Retinal pigment epithelial cell (primary cell): ENCODE measurements at regions not wholly inside any gene's neighbourhood (a gene's known extent, or its start where the extent isn't known, plus 50 kb on each side); places are given as distances from the start of the nearest gene placed in this dataset.

Experiments
- DNase-seq: peaks from one replicate; pipeline ENCODE4 v3.0.0-alpha.2; 2010; ENCODE audit warnings: low read depth
- H3K4me3 ChIP-seq: 2 replicates; pipeline ENCODE4 v1.5.1; 2011; ENCODE audit warnings: mild to moderate bottlenecking, low read length, control low read depth, moderate library complexity
- TF ChIP-seq, protein P1 (sequence below): conservative IDR thresholded peaks from 2 replicates; pipeline ENCODE4 v1.5.1; 2011; ENCODE audit warnings: low read depth, low read length, control low read depth, inconsistent platforms

DNA sequence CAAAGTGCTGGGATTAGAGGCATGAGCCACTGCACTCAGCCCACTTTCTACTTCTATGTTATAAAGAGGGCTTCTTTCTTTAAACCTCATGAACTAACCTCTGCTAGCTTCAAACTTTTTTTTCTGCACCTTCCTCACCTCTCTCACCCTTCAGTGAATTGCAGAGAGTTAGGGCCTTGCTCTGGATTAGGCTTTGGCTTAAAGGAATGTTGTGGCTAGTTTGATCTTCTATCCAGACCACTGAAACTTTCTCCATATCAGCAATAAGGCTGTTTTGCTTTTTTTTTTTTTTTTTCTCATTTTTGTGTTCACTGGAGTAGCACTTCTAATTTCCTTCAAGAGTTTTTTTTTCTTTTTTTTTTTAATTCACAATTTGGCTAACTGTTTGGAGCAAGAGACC is 216.4 kb upstream of the MAP3K1 start:
- H3K4me3 ChIP-seq = no peak overlapping the region
- TF ChIP-seq, protein P1, sequence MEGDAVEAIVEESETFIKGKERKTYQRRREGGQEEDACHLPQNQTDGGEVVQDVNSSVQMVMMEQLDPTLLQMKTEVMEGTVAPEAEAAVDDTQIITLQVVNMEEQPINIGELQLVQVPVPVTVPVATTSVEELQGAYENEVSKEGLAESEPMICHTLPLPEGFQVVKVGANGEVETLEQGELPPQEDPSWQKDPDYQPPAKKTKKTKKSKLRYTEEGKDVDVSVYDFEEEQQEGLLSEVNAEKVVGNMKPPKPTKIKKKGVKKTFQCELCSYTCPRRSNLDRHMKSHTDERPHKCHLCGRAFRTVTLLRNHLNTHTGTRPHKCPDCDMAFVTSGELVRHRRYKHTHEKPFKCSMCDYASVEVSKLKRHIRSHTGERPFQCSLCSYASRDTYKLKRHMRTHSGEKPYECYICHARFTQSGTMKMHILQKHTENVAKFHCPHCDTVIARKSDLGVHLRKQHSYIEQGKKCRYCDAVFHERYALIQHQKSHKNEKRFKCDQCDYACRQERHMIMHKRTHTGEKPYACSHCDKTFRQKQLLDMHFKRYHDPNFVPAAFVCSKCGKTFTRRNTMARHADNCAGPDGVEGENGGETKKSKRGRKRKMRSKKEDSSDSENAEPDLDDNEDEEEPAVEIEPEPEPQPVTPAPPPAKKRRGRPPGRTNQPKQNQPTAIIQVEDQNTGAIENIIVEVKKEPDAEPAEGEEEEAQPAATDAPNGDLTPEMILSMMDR = no peak
- DNase-seq = no peak

DNA sequence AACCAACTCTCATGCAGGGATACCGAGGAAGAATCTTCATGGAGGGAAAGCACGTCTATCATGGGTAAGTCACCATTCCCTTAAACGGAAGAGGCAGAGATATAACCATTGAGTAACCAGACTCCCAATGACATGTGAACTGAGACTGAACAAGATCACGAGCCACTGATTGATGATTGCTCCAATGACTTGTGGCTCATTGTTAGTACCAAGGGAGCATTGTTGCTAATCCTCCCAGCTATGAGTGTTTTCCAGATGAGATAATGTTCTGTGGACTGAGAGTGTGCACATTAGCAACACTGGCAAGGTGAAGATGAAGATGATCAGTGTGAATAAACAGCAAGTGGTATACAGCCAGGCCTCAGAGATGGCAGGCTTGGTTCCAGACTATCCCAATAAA is 219.2 kb upstream of the MAP3K1 start:
- no peak for DNase-seq
- H3K4me3 ChIP-seq = no peak overlapping the region
- TF ChIP-seq, protein P1 = no peak

DNA sequence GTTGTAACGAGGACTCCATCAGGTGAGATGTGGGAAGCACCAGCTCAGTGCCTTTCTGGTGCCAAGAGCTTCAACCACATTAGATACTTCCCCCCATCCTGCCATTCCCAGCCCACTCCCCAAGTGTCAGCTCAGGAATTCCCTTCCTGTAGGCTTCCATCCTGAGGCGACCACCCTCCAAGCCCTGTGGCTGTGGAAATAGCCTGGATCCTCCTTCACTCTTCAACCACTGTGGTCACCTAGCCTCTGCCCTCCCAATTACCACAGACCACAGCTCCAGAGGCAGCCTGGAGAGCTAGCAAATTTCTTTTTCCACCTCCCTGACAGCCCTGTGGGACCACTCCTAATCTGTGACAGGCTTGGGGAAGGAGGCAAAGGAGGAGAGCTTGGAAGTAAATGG is 219.8 kb upstream of the MAP3K1 start:
- DNase-seq = no peak
- TF ChIP-seq, protein P1 = no peak
- no peak overlapping the region for H3K4me3 ChIP-seq

DNA sequence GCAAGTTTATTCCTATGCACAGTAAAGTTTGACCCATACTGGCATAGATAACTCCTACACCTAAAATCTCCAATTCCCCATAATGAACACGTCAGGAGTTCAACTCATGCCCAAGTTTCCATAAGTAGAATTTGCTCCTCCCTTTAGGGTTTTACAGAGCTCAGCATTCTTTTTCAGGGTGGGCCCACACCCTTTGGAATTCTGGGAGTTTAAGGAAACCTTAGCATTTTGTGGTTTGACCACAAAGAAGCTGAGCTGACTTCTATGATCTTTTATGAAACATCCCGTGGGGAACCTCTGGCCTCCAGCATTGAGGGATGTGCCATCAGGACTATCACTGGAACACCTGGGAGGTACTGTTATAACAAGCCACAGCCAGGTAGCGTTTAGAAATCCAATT is 220.6 kb upstream of the MAP3K1 start:
- TF ChIP-seq, protein P1 = no peak
- DNase-seq = no peak

DNA sequence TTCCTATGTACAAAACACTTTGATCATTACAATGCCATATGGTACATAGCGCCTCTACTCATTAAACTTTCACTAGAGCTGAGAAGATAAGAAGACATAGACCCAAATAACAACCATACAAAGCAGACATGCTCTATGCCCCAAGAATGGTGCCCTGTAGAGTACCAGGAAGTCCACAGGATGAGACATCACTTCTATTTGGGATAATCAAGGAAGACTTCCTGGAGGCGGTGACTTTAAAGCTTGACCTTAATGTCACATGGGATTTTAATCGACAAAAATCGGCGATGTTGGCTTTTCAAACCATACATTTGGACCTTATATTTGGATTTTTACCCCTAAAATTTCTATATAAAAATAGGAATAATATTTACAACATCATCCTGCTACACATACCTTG is 224.3 kb upstream of the MAP3K1 start:
- no peak for DNase-seq
- TF ChIP-seq, protein P1 = no peak

More for the DNA sequence above, 220.6 kb upstream of the MAP3K1 start:
- no peak overlapping the region for H3K4me3 ChIP-seq

DNA sequence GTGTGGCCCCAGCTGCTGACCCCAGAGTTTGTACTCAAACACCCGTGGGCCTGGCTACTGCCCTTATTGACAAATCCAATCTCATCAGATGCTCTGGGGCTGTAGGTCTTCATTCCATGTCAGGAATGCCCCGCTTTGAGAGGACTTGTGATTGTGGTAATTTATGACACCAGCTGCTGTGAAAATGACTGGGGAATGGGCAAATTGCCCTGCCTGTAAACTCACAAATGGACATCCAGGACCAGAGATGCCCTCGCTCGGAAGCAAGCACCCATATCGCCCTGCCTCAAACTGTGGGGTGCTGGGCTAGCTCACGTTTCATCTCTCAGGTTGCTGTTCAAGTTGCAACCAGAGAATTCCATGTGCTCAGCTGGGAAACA is 225.9 kb upstream of the MAP3K1 start:
- TF ChIP-seq, protein P1 = no peak
- H3K4me3 ChIP-seq = no peak overlapping the region
- no peak for DNase-seq

More for the DNA sequence above, 224.3 kb upstream of the MAP3K1 start:
- no peak overlapping the region for H3K4me3 ChIP-seq

DNA sequence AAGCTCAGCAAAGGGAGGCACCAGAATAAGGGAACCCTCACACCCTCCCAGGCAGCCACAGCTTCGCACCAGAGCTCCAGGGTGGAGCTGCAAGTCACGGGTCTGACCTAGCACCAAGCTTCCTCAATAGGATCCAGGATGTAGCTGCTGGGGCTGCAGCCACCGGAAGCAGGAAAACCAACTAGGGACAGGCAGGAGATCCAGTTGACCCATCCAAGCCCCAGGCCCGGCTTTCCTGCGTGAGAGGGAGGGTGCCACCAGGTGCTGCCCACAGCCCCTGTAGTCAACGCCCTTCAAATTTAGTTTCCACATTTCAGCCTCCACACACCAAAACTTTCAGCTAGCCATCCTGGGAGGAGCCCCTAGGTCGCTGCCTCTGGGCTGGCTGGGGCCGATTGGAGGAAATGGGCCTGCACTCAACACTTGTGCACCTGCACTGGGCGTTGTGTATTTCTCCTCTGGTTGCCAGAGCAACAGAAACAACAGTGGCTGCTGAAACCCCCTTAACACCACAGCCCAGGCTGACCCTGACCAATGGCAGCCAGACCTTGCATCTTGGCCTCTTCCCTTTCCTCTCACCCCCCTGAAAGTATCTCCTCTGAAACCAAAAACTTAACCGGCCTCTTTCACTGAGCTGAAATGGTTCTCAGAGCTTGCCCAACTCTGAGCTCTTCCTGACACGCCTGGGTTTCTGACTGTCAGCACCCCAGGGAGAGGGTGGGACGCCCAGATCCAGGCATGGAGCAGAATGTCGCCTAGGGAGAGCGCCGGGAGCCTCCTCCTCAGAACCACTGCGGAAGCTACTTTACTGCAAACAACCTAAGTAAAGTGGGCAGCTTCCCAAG is 226.5 kb upstream of the MAP3K1 start:
- no peak overlapping the region for H3K4me3 ChIP-seq
- TF ChIP-seq, protein P1 = no peak
- DNase-seq = no peak
